ENCODE measurements at regions not wholly inside any gene's neighbourhood (a gene's known extent, or its start where the extent isn't known, plus 50 kb on each side); places are given as distances from the start of the nearest gene placed in this dataset.
A peak's percentile ranks its signal among the peaks of the same experiment; 100 is the strongest.
"Not testable (repeated sequence)": the region's sequence is repeated elsewhere in the genome, so short reads cannot be mapped to it uniquely, and the experiment has no call there.

- not testable (repeated sequence) for H3K14ac ChIP-seq (ENCODE audit: insufficient read depth, low read length); H3K56ac ChIP-seq (ENCODE audit: insufficient read length, low read depth, low read length); H4K8ac ChIP-seq (replicated peaks; ENCODE audit: insufficient read length, low read depth, low read length); H3K27ac ChIP-seq (ENCODE audit: insufficient read length, low read depth, low read length); H3K23ac ChIP-seq (ENCODE audit: insufficient read length, low read depth, low read length); H3K4ac ChIP-seq (ENCODE audit: low read depth, low read length); H4K5ac ChIP-seq (ENCODE audit: insufficient read length, low read depth, low read length); H3K4me1 Mint-ChIP-seq; H4K20me1 ChIP-seq (ENCODE audit: control insufficient read depth, insufficient read depth, insufficient read length); H3K9me3 ChIP-seq (ENCODE audit: control insufficient read depth, low read depth, low read length); H2BK12ac ChIP-seq (ENCODE audit: insufficient read length, low read depth, low read length); H4K91ac ChIP-seq (ENCODE audit: insufficient read length, low read depth, low read length); H3K9ac ChIP-seq (ENCODE audit: extremely low read depth, insufficient read length, low read length); H3K9me3 Mint-ChIP-seq; H3K18ac ChIP-seq (ENCODE audit: insufficient read length, low read depth, low read length); H3K79me1 ChIP-seq (ENCODE audit: insufficient read depth, low read depth, low read length, poor library complexity, severe bottlenecking); H2AK5ac ChIP-seq (ENCODE audit: insufficient read length, low read length); H3K27me3 ChIP-seq (ENCODE audit: insufficient read depth, low read length); H2BK120ac ChIP-seq (ENCODE audit: low read depth, low read length, poor library complexity, severe bottlenecking); H2BK5ac ChIP-seq (ENCODE audit: insufficient read length, low read length); H3T11ph ChIP-seq (ENCODE audit: low read length); H3K4me2 ChIP-seq (ENCODE audit: insufficient read depth, insufficient read length, low read length); H3K4me3 Mint-ChIP-seq; H2BK15ac ChIP-seq (ENCODE audit: low read depth, low read length); H3K23me2 ChIP-seq (ENCODE audit: insufficient read length, low read depth, low read length, poor library complexity, severe bottlenecking); H2AFZ ChIP-seq (ENCODE audit: low read length); H3K27me3 Mint-ChIP-seq (ENCODE audit: low read depth); H3K4me1 ChIP-seq (ENCODE audit: insufficient read depth, low read length); H3K79me2 ChIP-seq (ENCODE audit: insufficient read depth, low read length); H2BK20ac ChIP-seq (ENCODE audit: low read depth, low read length, poor library complexity, severe bottlenecking); H3K27ac Mint-ChIP-seq
- TF ChIP-seq CTCF (conservative IDR thresholded peaks at IDR 0.05), result peak; percentile 49
- whole genome bisulfite sequencing (ENCODE audit: extremely low coverage, insufficient read length, low lambda C conversion rate), result no CpG with 5 or more reads among the region's 16 CpGs
- peak; percentile 61 for DNase-seq
- peaks cover 8 to 20% (median 11%) of the 10 kb centered on the region in 3 experiments for H3K36me3 Mint-ChIP-seq (ENCODE audit: insufficient read depth in 1 of 3, low read depth in 3 of 3)
Measured at GRCh38 chr7:39791911-39792310, 158.1 kb upstream of the CDK13 start.

GRCh38 chr7:39793026-39793425, 157.0 kb upstream of the CDK13 start:
- not testable (repeated sequence) for H3K9me3 ChIP-seq (ENCODE audit: control insufficient read depth, low read depth, low read length); H3K4me1 ChIP-seq (ENCODE audit: insufficient read depth, low read length); H2AK5ac ChIP-seq (ENCODE audit: insufficient read length, low read length); H4K8ac ChIP-seq (replicated peaks; ENCODE audit: insufficient read length, low read depth, low read length); H4K20me1 ChIP-seq (ENCODE audit: control insufficient read depth, insufficient read depth, insufficient read length); H3K23ac ChIP-seq (ENCODE audit: insufficient read length, low read depth, low read length); H2BK12ac ChIP-seq (ENCODE audit: insufficient read length, low read depth, low read length); H2BK120ac ChIP-seq (ENCODE audit: low read depth, low read length, poor library complexity, severe bottlenecking); H3K4me3 Mint-ChIP-seq; H3K79me1 ChIP-seq (ENCODE audit: insufficient read depth, low read depth, low read length, poor library complexity, severe bottlenecking); H3K23me2 ChIP-seq (ENCODE audit: insufficient read length, low read depth, low read length, poor library complexity, severe bottlenecking); H3K56ac ChIP-seq (ENCODE audit: insufficient read length, low read depth, low read length); H3K27me3 Mint-ChIP-seq (ENCODE audit: low read depth); H3K27ac Mint-ChIP-seq; H3K27me3 ChIP-seq (ENCODE audit: insufficient read depth, low read length); H3K9ac ChIP-seq (ENCODE audit: extremely low read depth, insufficient read length, low read length); H3K9me3 Mint-ChIP-seq; H3K14ac ChIP-seq (ENCODE audit: insufficient read depth, low read length); H2BK5ac ChIP-seq (ENCODE audit: insufficient read length, low read length); H3K79me2 ChIP-seq (ENCODE audit: insufficient read depth, low read length); H2AFZ ChIP-seq (ENCODE audit: low read length); H3K18ac ChIP-seq (ENCODE audit: insufficient read length, low read depth, low read length); H2BK15ac ChIP-seq (ENCODE audit: low read depth, low read length); H3K27ac ChIP-seq (ENCODE audit: insufficient read length, low read depth, low read length); H3K4me2 ChIP-seq (ENCODE audit: insufficient read depth, insufficient read length, low read length); H3K4ac ChIP-seq (ENCODE audit: low read depth, low read length); H4K91ac ChIP-seq (ENCODE audit: insufficient read length, low read depth, low read length); DNase-seq; H2BK20ac ChIP-seq (ENCODE audit: low read depth, low read length, poor library complexity, severe bottlenecking); H3K4me1 Mint-ChIP-seq; H4K5ac ChIP-seq (ENCODE audit: insufficient read length, low read depth, low read length); H3T11ph ChIP-seq (ENCODE audit: low read length)
- peaks cover 8 to 20% (median 11%) of the 10 kb centered on the region in 3 experiments for H3K36me3 Mint-ChIP-seq (ENCODE audit: insufficient read depth in 1 of 3, low read depth in 3 of 3)
- no CpG with 5 or more reads among the region's 22 CpGs for WGBS (ENCODE audit: extremely low coverage, insufficient read length, low lambda C conversion rate)
